ENCODE measurements at regions not wholly inside any gene's neighbourhood (a gene's known extent, or its start where the extent isn't known, plus 50 kb on each side); places are given as distances from the start of the nearest gene placed in this dataset.
A peak's percentile ranks its signal among the peaks of the same experiment; 100 is the strongest.
"Not testable (repeated sequence)": the region's sequence is repeated elsewhere in the genome, so short reads cannot be mapped to it uniquely, and the experiment has no call there.

DNA sequence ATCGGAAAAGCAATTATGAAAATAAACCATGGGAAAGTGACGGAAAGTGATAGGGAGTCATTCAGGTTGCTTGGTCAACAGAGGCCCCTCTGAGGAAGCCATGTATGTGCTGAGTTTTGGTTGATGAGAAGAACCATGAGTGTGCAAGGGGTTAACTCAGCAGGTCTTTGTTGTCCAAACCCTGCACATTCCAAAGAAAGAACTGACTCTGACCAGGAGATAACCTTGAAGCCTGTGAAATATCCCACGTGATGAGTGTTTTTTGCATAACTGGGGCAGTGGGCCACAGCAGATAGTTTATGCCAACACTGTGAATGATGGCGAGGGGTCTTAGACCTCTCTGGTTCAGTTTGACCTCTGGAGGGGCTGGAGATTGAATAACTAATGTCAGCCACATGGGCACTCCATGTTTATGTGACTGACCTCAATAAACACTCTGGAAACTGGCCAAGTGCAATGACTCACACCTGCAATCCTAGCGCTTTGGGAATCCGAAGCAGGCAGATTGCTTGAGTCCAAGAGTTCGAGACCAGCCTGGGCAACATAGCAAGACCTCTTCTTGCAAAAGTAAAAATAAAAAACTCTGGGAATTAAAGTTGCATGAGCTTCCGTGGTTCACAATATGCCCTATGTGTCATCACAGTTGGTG is 154.0 kb upstream of the FOXK1 start:
- no peak for DNase-seq

DNA sequence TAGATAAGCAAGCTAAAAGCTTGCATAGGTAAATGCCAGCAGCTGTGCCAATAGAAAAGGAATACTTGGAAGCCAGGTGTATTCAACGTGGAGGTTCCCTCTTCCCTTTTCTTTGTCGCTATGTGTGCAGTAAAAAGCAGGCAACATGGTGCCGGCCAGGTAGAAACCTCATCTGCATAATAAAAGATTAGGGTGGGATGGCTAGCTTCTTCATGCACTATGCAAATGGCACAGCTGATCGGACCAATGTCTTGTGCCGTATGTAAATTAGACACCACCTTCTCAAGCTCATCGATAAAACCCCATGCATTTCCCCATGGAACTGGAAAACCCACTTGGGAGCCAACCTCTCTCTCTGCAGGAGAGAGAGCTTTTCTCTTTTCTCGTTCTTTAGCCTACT is 150.9 kb upstream of the FOXK1 start:
- DNase-seq, result no peak

DNA sequence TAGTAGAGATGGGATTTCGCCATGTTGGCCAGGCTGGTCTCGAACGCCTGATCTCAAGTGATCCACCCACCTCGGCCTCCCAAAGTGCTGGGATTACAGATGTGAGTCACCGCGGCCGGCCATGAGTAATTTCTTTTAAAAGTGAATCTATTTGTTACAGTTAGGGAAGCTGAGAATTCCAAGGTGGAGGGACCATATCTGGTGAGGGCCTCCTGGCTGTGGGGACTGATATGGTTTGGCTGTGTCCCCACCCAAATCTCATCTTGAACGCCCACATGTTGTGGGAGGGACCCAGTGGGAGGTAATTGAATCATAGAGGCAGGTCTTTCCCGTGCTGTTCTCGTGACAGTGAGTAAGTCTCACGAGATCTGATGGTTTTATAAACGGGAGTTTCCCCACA is 148.8 kb upstream of the FOXK1 start:
- DNase-seq, result not testable (repeated sequence)

DNA sequence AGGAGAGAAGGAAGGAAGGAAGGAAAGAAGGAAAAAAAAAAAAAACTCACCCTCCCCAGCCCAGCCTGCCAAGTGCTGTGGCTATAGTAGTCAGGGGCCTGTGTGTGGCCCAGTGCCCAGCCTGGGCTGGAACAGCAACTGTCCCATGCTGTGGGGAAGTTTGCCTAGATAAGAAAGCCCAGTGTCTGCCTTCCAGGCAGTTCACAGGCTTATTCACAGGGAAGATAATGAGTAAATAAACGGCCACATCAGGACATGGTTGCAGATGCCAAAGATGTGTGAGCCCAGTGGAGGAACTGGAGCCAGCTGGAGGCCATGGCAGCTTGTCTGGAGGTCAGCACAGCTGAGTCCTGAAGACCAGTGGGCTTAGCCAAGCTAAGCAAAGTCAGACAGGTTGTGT is 132.4 kb upstream of the FOXK1 start:
- DNase-seq, result no peak

DNA sequence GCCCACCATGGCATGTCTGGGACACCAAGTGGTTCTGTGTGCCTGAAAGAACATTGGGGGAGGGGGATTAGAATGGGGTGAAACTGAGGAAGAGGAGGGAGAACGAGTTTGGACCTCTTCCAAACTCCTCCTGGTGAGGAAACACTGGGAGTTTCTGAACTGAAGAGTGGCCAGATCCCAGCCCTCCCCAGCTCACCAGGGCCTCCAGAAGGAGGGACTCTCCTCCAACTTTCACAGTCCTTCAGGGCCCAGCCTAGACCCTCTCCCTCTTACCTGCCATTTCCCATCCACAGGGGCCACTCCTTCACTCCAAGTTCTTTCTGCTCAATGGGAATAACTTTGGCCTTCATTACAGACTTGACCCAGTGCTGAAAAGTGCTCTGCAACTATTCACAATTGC is 132.0 kb upstream of the FOXK1 start:
- no peak for DNase-seq

DNA sequence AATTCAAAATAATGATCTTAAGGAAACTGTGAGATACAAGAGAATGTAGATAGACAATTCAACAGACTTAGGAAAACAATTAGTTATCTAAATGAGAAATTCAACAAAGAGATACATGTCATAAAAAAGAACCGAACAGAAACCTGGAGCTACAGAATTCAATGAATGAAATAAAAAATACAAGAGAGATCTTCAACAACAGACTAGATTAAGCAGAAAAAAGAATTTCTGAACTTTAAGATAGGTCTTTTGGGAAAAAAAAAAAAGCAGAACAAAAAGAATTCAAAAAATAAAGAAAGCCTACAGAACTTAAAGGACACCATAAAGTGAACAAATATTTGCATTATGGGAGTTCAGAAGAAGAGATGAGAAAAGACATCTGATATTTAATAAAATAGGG is 129.1 kb upstream of the FOXK1 start:
- no peak for DNase-seq

DNA sequence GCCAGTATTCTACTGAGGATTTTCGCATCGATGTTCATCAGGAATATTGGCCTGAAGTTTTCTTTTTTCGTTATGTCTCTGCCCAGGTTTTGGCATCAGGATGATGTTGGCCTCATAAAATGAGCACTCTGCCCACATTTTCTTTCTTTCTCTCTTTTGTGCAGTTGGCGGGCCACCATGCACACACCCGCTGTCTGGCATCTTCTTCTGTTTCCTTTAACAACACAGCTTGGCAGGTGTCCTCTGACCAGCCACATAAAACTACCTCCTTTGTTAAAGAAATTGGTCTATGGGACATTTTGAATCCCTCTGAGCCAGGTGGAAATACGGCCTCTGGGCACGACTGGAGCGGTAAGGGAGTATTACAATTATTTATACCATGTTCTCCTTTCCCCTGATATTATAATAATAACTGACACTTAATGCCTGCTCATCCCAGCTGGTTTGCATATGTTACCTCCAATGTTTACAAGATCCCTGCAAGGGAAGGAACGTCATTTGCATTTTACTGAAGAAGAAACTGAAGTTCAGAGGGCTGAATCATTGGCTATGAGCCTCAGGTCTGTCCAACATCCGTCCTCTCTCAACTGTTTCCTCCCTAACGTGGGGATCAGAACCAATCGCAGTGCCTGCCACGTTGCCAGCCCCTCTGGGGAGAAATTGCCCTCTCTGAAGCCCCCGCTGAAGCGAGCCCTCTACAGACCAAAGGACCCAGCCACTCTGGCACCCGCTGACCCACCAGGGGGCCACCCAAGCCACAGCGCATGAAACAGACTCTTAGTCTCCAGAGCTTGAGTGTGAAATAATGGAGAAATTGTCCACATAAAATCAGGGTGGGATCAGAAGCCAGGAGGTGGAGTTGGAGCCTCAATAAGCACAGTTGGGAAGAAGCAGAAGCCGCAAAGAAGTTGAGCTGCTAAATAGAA is 125.0 kb upstream of the FOXK1 start:
- DNase-seq, result no peak

DNA sequence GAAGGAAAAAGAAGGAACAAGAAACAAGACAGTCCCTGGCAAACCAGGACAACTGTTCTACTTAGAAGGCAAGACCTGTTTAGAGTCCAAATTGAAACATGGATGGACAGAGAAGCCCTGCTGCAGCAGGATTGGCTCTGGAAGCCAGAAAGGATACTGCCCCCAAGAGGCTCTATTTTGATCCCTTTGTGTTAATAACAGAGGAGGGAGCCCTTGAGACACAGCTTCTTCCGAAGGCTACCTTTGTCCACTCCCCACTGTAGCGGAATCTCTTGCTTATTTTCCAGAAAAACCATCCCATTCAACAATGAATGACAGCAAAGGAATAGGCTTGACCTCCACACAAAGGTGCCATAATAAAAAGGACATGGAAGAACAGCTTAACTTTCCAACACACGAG is 120.3 kb upstream of the FOXK1 start:
- no peak for DNase-seq

DNA sequence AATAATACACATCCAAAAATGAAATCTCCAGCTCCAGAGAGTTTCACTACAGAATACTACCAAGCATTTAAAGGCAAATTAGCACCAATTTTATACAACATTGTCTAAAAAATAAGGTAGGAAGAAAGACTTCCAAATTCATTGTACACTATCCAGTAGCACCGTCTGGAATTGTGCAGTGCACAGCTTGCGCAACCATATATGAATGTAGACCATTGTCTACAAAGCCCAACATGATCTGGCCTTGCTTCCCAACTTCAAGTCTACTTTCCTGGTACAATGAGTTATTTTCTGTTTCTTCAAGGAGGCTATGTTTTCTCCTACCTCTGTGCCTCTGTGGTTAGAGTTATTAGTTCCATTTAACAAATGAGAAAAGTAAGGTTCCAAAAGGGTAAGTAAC is 115.4 kb upstream of the FOXK1 start:
- no peak for DNase-seq

DNA sequence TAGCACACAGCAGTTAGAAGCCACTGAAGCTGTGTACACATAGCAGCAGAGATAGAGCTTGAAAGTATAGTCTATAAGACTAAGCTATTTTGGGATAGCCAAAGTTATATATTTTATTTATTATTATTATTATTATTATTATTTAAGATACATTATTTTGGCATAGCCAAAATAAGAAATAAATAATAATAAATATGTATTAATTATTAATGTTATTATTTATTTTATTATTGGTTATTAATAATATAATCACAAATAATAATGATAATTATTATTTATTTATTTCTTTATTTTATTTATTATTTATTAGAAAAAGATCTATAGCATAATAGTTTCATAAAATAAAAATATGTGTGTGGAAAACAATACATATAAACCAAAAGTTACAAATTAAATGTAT is 107.2 kb upstream of the FOXK1 start:
- no peak for DNase-seq

DNA sequence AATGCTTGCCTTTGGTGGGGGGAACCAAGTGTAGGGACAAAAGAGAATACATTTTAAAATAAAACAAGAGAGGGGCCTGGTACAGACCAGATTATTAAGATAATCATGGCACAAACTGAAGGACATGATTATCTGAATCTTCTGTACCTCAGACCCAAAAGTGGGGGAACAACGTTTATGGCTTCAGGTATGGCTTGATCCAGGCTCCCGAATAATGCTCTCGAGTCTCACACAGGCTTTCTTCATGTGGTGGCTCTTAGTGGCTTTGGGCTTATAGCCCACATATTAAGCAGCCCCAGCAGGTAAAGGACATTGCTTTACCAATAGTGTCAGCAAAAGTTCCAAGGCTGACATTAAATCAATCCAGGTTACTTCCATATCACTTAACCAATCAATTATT is 106.8 kb upstream of the FOXK1 start:
- no peak for DNase-seq

DNA sequence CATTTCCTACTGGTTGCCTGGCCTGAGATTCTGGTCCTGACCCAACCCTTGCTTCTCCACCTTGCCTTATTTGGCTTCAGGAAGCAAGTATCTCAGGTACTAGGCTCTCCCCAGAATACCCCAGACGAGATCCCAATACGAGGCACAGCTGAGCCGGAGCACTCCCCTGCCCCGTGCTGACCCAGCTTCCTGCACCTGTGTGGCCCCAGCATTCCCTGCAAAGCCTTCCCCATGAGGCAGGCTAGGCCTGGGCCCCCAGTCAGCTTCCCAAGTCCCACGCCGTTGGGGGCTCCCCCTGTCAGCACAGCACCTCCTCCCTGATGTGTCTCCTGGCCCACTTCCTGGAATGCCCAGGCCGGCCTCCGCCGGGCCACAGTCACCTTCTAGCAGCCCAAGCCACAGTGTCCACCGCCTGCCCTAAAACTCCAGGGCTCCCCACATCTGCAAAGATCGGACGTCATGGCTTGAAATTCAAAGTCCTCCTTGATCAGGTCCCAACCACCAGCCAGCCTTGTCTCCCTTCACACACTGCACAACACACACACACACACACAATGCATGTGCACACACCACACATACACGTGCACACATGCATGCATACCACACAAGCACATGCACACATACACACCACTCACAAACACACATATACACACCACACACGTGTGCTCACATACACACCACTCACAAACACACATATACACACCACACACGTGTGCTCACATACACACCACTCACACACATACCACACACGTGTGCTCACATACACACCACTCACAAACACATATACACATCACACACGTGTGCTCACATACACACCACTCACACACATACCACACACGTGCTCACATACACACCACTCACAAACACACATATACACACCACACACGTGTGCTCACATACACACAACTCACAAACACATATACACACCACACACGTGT is 78.9 kb upstream of the FOXK1 start:
- no peak for DNase-seq

DNA sequence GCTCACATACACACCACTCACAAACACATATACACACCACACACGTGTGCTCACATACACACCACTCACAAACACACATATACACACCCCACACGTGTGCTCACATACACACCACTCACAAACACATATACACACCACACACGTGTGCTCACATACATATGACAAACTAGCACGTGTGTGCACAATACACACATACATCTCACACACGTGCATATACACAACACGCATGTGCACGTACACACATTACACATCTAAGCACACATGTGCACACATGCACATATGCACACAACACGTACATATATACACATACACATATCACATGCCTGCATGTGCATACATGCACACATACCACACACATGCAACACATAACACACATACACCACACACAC is 78.3 kb upstream of the FOXK1 start:
- DNase-seq, result no peak

DNA sequence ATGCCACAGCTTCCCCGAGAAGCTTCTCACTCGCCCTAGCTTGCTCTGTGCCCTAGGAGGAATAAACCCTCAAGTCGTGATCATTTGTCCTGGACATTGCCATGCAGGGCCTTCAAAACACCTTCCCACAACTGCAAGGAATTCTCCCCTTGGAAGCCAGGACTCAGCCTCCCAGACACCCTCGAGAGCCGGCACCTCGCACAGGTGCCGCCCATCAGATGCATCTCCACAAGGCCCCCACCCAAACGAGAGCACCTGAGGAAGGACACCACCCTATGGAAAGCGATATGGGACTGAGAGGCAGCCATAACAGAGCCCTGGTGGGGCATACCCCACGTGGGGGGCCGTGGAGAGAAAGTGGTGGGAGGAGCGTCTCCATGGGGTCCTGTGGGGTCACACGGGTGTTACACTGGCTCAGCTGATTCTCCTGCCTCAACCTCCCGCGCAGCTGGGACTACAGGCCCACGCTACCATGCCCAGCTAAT is 77.6 kb upstream of the FOXK1 start:
- DNase-seq, result no peak

DNA sequence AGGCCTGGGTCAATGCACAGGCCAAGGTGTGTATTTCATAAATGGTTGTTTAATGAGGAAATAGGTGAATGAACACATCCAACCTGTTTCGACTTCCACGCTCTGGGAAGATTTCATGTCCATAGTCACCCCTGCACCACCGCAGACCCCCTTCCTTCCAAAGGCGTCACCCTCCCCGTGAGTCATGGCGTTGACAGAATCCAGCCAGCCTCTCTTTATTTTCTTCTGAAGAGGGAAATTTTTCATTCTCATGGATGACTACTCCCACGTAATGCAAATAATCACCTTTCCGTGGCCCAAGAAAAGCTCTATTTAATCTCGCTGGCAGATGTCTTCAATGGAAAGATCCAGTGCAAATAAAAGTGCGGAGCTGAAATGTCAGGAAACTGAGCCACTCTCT is 75.3 kb upstream of the FOXK1 start:
- DNase-seq, result no peak

DNA sequence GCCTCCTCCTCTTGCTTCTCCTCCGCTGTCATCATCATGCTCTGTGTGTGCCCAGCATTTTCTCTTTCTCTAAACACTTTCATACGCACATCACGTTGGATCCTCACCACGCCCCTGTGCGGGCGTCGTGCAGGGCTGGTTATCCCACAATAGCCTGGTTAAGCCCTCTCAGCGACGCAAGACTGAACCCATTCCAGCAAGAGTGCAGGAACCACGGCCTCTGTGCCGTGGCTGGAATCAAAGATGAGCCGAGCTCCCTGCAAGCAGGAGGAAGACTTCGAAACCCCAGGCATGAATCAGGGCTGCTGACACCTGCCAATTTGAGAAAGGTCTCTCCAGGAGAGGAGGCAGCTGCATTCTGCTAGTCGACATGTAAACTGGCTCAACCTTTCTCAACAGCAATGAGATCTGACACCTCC is 74.8 kb upstream of the FOXK1 start:
- DNase-seq, result no peak

DNA sequence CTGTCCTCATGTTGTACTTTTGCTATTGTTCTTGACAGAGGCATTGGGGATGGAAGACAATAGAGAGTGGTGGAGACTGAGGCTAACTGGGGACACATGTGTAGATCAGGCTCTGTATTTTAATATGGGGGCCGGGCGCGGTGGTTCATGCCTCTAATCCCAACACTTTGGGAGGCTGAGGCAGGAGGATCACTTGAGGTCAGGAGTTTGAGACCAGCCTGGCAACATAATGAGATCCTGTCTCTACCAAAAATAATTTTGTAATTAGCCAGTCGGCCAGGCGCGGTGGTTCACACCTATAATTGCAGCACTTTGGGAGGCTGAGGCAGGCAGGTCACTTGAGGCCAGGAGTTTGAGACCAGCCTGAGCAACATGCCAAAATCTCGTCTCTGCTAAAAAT is 72.5 kb upstream of the FOXK1 start:
- DNase-seq, result not testable (repeated sequence)

DNA sequence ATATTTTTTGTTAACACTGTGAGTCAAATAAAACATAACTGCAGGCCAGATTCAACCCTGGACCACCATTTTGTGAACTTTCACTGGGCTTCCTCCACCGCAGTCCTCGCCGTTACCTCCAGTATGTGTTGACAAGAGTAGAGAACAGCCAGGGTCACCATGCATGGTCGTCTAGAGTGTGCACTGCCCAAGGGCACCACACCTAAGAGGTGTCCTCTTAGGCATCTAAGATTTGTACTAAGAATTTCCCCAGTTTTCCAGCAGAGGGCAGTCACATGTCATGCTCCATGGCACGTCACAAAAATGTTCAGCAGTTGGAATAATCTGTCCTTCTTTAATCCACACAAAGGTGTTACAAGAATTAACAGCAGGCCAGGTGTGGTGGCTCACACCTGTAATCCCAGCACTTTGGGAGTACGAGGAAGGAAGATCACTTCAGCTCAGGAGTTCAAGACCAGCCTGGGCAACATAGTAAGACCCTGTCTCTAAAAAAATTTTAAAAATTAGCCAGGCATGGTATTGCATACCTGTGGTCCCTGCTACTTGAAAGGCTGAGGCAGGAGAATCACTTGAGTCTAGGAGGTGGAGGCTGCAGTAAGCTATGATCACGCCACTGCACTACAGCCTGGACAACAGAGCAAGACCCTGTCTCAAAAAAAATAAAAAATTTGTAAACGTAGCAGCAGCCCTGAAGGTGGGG is 71.2 kb upstream of the FOXK1 start:
- DNase-seq, result peak; percentile 45

DNA sequence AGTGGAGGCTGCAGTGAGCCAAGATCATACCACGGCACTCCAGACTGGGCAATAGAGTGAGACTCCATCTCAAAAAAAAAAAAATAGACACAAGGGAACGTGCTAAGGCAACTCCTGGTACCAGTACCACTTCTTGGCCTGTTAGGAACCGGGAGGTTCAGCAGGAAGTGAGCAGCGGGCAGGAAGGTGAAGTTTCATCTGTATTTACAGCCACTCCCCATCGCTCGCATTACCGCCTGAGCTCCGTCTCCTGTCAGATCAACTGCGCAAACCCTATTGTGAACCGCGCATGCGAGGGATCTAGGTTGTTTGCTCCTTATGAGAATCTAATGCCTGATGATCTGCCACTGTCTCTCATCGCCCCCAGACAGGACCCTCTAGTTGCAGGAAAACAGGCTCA is 69.9 kb upstream of the FOXK1 start:
- DNase-seq, result no peak

DNA sequence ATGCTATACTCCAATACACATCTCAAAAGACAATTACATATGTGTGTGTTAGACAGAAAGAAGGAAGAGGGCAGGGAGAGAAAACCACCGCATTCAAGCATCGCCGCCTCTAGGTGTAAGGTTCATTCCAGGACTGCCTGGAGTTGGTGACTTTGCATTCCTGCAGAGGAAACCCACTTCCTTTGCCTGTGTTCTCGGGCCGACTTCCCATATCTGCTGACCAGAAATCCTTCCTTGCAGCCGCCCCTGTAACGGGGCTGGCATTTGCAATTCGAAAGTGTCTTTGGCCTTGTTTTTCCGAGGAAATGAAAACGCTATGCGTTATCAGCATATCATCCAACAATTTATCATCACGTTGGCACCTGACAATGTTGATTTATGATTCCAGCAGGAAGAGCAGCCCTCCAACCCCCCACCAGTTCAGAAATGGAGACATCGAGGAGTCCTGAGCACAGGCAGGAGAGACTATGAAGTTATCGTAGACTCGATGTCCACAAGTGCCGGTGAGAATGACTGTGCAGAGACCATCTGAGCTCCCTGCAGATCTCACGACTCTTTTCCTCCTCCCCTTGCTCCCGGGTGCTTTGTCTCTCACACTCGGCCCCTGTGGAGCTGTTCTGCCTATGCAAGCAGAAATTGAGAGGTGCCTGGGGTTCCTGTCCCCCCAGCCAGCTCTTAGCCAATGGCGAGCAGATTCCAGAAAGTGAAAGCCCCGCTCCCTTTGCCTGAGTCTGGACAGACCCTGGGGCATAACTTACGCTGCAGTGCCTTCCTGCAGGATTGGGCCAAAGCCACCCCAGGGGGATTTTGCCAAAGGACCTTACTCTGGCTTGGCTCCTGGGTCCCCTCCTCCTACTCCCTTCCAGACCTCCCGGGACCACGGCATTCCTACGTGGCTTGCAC is 68.9 kb upstream of the FOXK1 start:
- DNase-seq, result no peak

DNA sequence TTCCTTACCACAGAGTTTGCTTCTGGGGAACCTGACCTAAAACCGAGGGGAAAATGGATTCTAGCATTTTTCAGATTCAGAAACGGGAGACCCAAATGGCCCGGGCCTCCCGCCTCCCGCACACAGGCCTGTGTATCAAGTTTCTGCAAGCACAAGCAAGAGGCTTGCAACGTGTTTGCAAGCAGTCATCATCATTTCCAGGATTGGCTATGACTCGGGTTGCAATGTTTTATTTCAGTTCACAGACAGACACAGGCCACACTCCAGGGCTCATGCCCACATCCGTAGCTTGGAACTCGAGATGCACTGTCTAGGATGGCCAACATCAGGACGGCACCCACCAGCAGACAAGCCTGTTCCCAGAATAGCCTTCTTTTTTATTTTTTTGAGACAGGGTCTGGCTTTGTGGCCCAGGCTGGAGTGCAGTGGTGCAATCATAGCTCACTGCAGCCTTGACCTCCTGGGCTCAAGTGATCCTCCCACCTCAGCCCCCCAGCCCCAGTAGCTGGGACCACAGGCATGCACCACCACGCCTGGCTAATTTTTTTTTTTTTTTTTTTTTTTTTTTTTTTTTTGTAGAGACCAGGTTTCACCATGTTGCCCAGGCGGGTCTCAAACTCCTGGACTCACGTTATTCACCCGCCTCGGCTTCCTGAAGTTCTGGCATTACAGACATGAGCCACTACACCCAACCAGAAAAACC is 68.1 kb upstream of the FOXK1 start:
- DNase-seq, result no peak

All from activated CD4-positive, CD25-positive, alpha-beta regulatory T cell treated with anti-CD3 and anti-CD28 coated beads, Interleukin-2, amount 50 U/mL, for 72 hours (primary cell).